HG02571 (cell line): ENCODE measurements at regions not wholly inside any gene's neighbourhood (a gene's known extent, or its start where the extent isn't known, plus 50 kb on each side); places are given as distances from the start of the nearest gene placed in this dataset.
"Not testable (repeated sequence)": the region's sequence is repeated elsewhere in the genome, so short reads cannot be mapped to it uniquely, and the experiment has no call there.

ENCODE experiments used
- ATAC-seq: cut with Tn5 transposase; IDR thresholded peaks from one replicate; pipeline ENCODE4 v1.9.1; 2021; ENCODE audit warnings: mild to moderate bottlenecking, moderate library complexity; ENCODE audit not compliant: unreplicated experiment

- no peak for ATAC-seq
These were observed 309.4 kb downstream of the ZNF674 start for GRCh38 chrX:46235778-46236177.

- no peak for ATAC-seq
These were observed 310.4 kb downstream of the ZNF674 start for GRCh38 chrX:46234775-46235174.

- ATAC-seq, result no peak
These were observed 316.8 kb downstream of the ZNF674 start for GRCh38 chrX:46228389-46228788.

GRCh38 chrX:46226422-46226821, 318.8 kb downstream of the ZNF674 start:
- ATAC-seq, result no peak

- ATAC-seq, result not testable (repeated sequence)
These were observed 321.7 kb downstream of the ZNF674 start for GRCh38 chrX:46223499-46223898.

- ATAC-seq, result no peak
These were observed 324.4 kb downstream of the ZNF674 start for GRCh38 chrX:46220822-46221221.

- ATAC-seq, result no peak
These were observed 326.8 kb downstream of the ZNF674 start for GRCh38 chrX:46218373-46218772.

- no peak for ATAC-seq
These were observed 328.8 kb downstream of the ZNF674 start for GRCh38 chrX:46216406-46216805.

- no peak for ATAC-seq
These were observed 334.1 kb downstream of the ZNF674 start for GRCh38 chrX:46211079-46211478.

- no peak for ATAC-seq
These were observed 335.5 kb downstream of the ZNF674 start for GRCh38 chrX:46209768-46210167.

GRCh38 chrX:46209037-46209436, 336.2 kb downstream of the ZNF674 start:
- no peak for ATAC-seq

- ATAC-seq, result no peak
These were observed 336.9 kb downstream of the ZNF674 start for GRCh38 chrX:46208225-46208854.

- ATAC-seq, result no peak
These were observed 340.3 kb downstream of the ZNF674 start for GRCh38 chrX:46204721-46205422.

GRCh38 chrX:46202733-46203514, 342.3 kb downstream of the ZNF674 start:
- ATAC-seq, result no peak

GRCh38 chrX:46200413-46200812, 344.8 kb downstream of the ZNF674 start:
- ATAC-seq, result no peak

GRCh38 chrX:46198858-46199257, 346.4 kb downstream of the ZNF674 start:
- ATAC-seq, result no peak

- not testable (repeated sequence) for ATAC-seq
These were observed 358.5 kb downstream of the ZNF674 start for GRCh38 chrX:46186811-46187106.

- no peak for ATAC-seq
These were observed 359.1 kb downstream of the ZNF674 start for GRCh38 chrX:46185923-46186810.

GRCh38 chrX:46184749-46185148, 360.5 kb downstream of the ZNF674 start:
- no peak for ATAC-seq

GRCh38 chrX:46180258-46180687, 364.9 kb downstream of the ZNF674 start:
- peak; percentile 86 for ATAC-seq

- ATAC-seq, result peak; percentile 17
These were observed 365.5 kb downstream of the ZNF674 start for GRCh38 chrX:46179748-46180147.
